IMR-90 (cell line): ENCODE measurements at regions not wholly inside any gene's neighbourhood (a gene's known extent, or its start where the extent isn't known, plus 50 kb on each side); places are given as distances from the start of the nearest gene placed in this dataset.

ENCODE experiments used
- ATAC-seq: fragments of 200-7000 bp; cut with Tn5 transposase; 2 replicates; pipeline ENCODE4 v1.9.1; 2020; ENCODE audit warnings: low read depth, mild to moderate bottlenecking, moderate library complexity
- BruUV-seq: library from RNA; stranded (reverse); fragments of 400-500 nt; replicated peaks from 2 replicates; lab custom pipeline; 2021; lab: Mats Ljungman, UMichigan
- CTCF ChIA-PET: fragments of 300-600 bp; formaldehyde crosslinking; extraction: SDS; loops from one replicate; lab custom pipeline; 2021; ENCODE audit warnings: antibody characterized with exemption; lab: Yijun Ruan, JAX
- POLR2A ChIA-PET: fragments of 300-600 bp; sonication (Branson Sonifier 250); formaldehyde crosslinking; loops from one replicate; lab custom pipeline; 2022; ENCODE audit warnings: antibody characterized with exemption; ENCODE audit not compliant: unreplicated experiment; lab: Charles Lee
- DNase-seq: peaks from one replicate; pipeline ENCODE4 v3.0.0; 2013
- H2AFZ ChIP-seq: replicated peaks from 2 replicates; pipeline ENCODE3; 2013; ENCODE audit warnings: low read length, mild to moderate bottlenecking; ENCODE audit not compliant: poor library complexity
- H2AK5ac ChIP-seq: 2 replicates; pipeline ENCODE4 v1.6.1; 2013; ENCODE audit warnings: low read depth, low read length, inconsistent platforms
- H2AK9ac ChIP-seq: replicated peaks from 2 replicates; pipeline ENCODE3; 2013; ENCODE audit warnings: mild to moderate bottlenecking, low read depth, low read length, moderate library complexity; ENCODE audit not compliant: poor library complexity
- H2BK120ac ChIP-seq: 2 replicates; pipeline ENCODE4 v1.6.1; 2013; ENCODE audit warnings: low read depth, low read length, inconsistent platforms
- H2BK15ac ChIP-seq: 3 replicates; pipeline ENCODE4 v1.6.1; 2013; ENCODE audit warnings: low read depth, low read length, inconsistent platforms
- H2BK20ac ChIP-seq: 2 replicates; pipeline ENCODE4 v1.6.1; 2013; ENCODE audit warnings: low read depth, mild to moderate bottlenecking, inconsistent platforms, low read length, moderate library complexity
- H2BK5ac ChIP-seq: 2 replicates; pipeline ENCODE4 v1.6.1; 2013; ENCODE audit warnings: mild to moderate bottlenecking, low read depth, low read length, inconsistent platforms; ENCODE audit not compliant: poor library complexity, severe bottlenecking
- H3K14ac ChIP-seq: replicated peaks from 2 replicates; pipeline ENCODE4 v1.6.1; 2013; ENCODE audit warnings: low read depth, low read length, inconsistent platforms
- H3K18ac ChIP-seq: 2 replicates; pipeline ENCODE4 v1.6.1; 2013; ENCODE audit warnings: low read depth, low read length, control low read depth
- H3K23ac ChIP-seq: 2 replicates; pipeline ENCODE4 v1.6.1; 2013; ENCODE audit warnings: low read depth, low read length, inconsistent platforms
- H3K27ac ChIP-seq: 2 replicates; pipeline ENCODE4 v1.5.1; 2013; ENCODE audit warnings: mild to moderate bottlenecking, control low read depth, low read length; ENCODE audit not compliant: insufficient read depth
- H3K27me3 ChIP-seq: 2 replicates; pipeline ENCODE4 v1.6.1; 2013; ENCODE audit warnings: low read length; ENCODE audit not compliant: control insufficient read depth, insufficient read depth
- H3K36me3 ChIP-seq: 2 replicates; pipeline ENCODE4 v1.6.1; 2013; ENCODE audit warnings: low read length, mixed read lengths; ENCODE audit not compliant: control insufficient read depth, insufficient read depth
- H3K4ac ChIP-seq: 2 replicates; pipeline ENCODE4 v1.6.1; 2013; ENCODE audit warnings: low read depth, low read length, inconsistent platforms
- H3K4me1 ChIP-seq: 2 replicates; pipeline ENCODE4 v1.6.1; 2013; ENCODE audit warnings: low read length, mixed read lengths; ENCODE audit not compliant: control insufficient read depth, insufficient read depth
- H3K4me2 ChIP-seq: 2 replicates; pipeline ENCODE4 v1.6.1; 2013; ENCODE audit warnings: low read depth, mild to moderate bottlenecking, control low read depth, low read length, moderate library complexity
- H3K4me3 ChIP-seq: 2 replicates; pipeline ENCODE4 v1.5.1; 2013; ENCODE audit warnings: low read depth, mild to moderate bottlenecking, control low read depth, low read length, moderate library complexity; ENCODE audit not compliant: insufficient read depth
- H3K56ac ChIP-seq: 2 replicates; pipeline ENCODE4 v1.6.1; 2013; ENCODE audit warnings: low read length, inconsistent platforms; ENCODE audit not compliant: insufficient read depth; ENCODE audit errors: extremely low read depth
- H3K79me1 ChIP-seq, 2 experiments: 2 replicates each; pipeline ENCODE4 v1.6.1; 2013; ENCODE audit warnings: low read length in 2 of 2, inconsistent platforms in 1 of 2, low read depth in 1 of 2
- H3K9ac ChIP-seq: 2 replicates; pipeline ENCODE4 v1.6.1; 2013; ENCODE audit warnings: low read depth, low read length, control low read depth
- H3K9me1 ChIP-seq: 2 replicates; pipeline ENCODE4 v1.6.1; 2013; ENCODE audit warnings: low read length, inconsistent platforms; ENCODE audit not compliant: insufficient read depth
- H3K9me3 ChIP-seq: 2 replicates; pipeline ENCODE4 v1.6.1; 2013; ENCODE audit warnings: low read length; ENCODE audit not compliant: control insufficient read depth, insufficient read depth
- H4K20me1 ChIP-seq: 2 replicates; pipeline ENCODE4 v1.6.1; 2013; ENCODE audit warnings: low read length, inconsistent platforms; ENCODE audit not compliant: insufficient read depth
- H4K5ac ChIP-seq: 2 replicates; pipeline ENCODE4 v1.6.1; 2013; ENCODE audit warnings: mild to moderate bottlenecking, low read depth, low read length, control low read depth
- H4K8ac ChIP-seq, 2 experiments: 2 replicates each; pipeline ENCODE4 v1.6.1; 2013; ENCODE audit warnings: low read depth in 2 of 2, low read length in 2 of 2, control low read depth in 1 of 2, inconsistent platforms in 1 of 2
- H4K91ac ChIP-seq: 2 replicates; pipeline ENCODE4 v1.6.1; 2013; ENCODE audit warnings: low read depth, low read length, inconsistent platforms; ENCODE audit not compliant: insufficient read depth
- BHLHE40 ChIP-seq: fragments of 150-350 bp; IDR thresholded peaks from 2 replicates; pipeline ENCODE4 v1.6.1; 2016; ENCODE audit warnings: mild to moderate bottlenecking, low read depth, low read length
- CEBPB ChIP-seq: IDR thresholded peaks from 2 replicates; pipeline ENCODE4 v1.6.1; 2012; ENCODE audit warnings: low read depth, low read length, improper control_type of control experiment
- CHD1 ChIP-seq: IDR thresholded peaks from 2 replicates; pipeline ENCODE4 v1.6.1; 2012; ENCODE audit warnings: low read depth, low read length, improper control_type of control experiment
- CTCF ChIP-seq: conservative IDR thresholded peaks from 2 replicates; pipeline ENCODE4 v1.5.1; 2012; ENCODE audit warnings: mild to moderate bottlenecking, low read depth, low read length, improper control_type of control experiment
- ELK1 ChIP-seq: fragments of 150-350 bp; IDR thresholded peaks from 2 replicates; pipeline ENCODE4 v1.6.1; 2016; ENCODE audit warnings: low read depth, mild to moderate bottlenecking, low read length, moderate library complexity, borderline replicate concordance
- FOS ChIP-seq: fragments of 150-350 bp; IDR thresholded peaks from 2 replicates; pipeline ENCODE4 v1.6.1; 2016; ENCODE audit warnings: low read depth, low read length
- MAFK ChIP-seq: IDR thresholded peaks from 2 replicates; pipeline ENCODE4 v1.6.1; 2012; ENCODE audit warnings: low read depth, low read length, improper control_type of control experiment
- MAZ ChIP-seq: IDR thresholded peaks from 2 replicates; pipeline ENCODE4 v1.6.1; 2012; ENCODE audit warnings: low read depth, mild to moderate bottlenecking, low read length, improper control_type of control experiment, moderate library complexity, borderline replicate concordance
- MXI1 ChIP-seq: IDR thresholded peaks from 2 replicates; pipeline ENCODE4 v1.6.1; 2012; ENCODE audit warnings: low read depth, mild to moderate bottlenecking, low read length, moderate library complexity, borderline replicate concordance
- NFE2L2 ChIP-seq: fragments of 150-350 bp; IDR thresholded peaks from 2 replicates; pipeline ENCODE4 v1.6.1; 2016; ENCODE audit warnings: low read depth, mild to moderate bottlenecking, low read length
- POLR2A ChIP-seq: IDR thresholded peaks from 2 replicates; pipeline ENCODE4 v1.6.1; 2012; ENCODE audit warnings: mild to moderate bottlenecking, low read depth, low read length
- RAD21 ChIP-seq: IDR thresholded peaks from 2 replicates; pipeline ENCODE4 v1.6.1; 2012; ENCODE audit warnings: low read length, improper control_type of control experiment
- RCOR1 ChIP-seq: IDR thresholded peaks from 2 replicates; pipeline ENCODE4 v1.6.1; 2012; ENCODE audit warnings: mild to moderate bottlenecking, low read length, improper control_type of control experiment; ENCODE audit not compliant: insufficient replicate concordance
- SMC3 ChIP-seq: fragments of 150-350 bp; IDR thresholded peaks from 2 replicates; pipeline ENCODE4 v1.6.1; 2016; ENCODE audit warnings: low read depth, mild to moderate bottlenecking, antibody characterized with exemption, low read length, moderate library complexity
- USF2 ChIP-seq: fragments of 150-350 bp; IDR thresholded peaks from 2 replicates; pipeline ENCODE4 v1.6.1; 2017; ENCODE audit warnings: mild to moderate bottlenecking, antibody characterized with exemption, low read length, low read depth
- WGBS, 2 experiments: methylation state at CpG; one replicate each; pipeline versions ENCODE4 v1.1.5 to v1.1.7; 2013; ENCODE audit warnings: missing lambda C conversion rate in 2 of 2; ENCODE audit not compliant: insufficient read length in 1 of 2; ENCODE audit errors: extremely low coverage in 2 of 2; 5-methylcytosine and 5-hydroxymethylcytosine counted together
- dilution Hi-C: fragments of 300-500 bp; cut with HindIII; formaldehyde crosslinking; loops from one replicate; pipeline ENCODE4 v1.14.3; 2018; ENCODE audit warnings: low sequenced_read_pairs; ENCODE audit not compliant: unreplicated experiment
- in situ Hi-C: fragments of 300-500 bp; cut with MboI; formaldehyde crosslinking; loops from 3 replicates; pipeline ENCODE4 v1.14.3; 2019; ENCODE audit warnings: low sequenced_read_pairs, inconsistent platforms, mixed read lengths
- intact Hi-C: fragments of 100-400 bp; cut with micrococcal nuclease; formaldehyde crosslinking; loops from 2 replicates; pipeline ENCODE4 v1.10.0; 2022

- ChIA-PET CTCF (no interaction called here), POLR2A (no interaction called here)
- H4K5ac ChIP-seq = no peak overlapping the region
- intact Hi-C loops = no loop called here
- no peak overlapping the region for H2AFZ ChIP-seq
- no peak overlapping the region for H3K4ac ChIP-seq
- in situ Hi-C loops = no loop called here
- no peak overlapping the region for H3K9ac ChIP-seq
- dilution Hi-C loops = no loop called here
- H2AK5ac ChIP-seq = no peak overlapping the region
- H2BK5ac ChIP-seq = no peak overlapping the region
- no peak overlapping the region for H3K4me2 ChIP-seq
- ATAC-seq = no peak
- H3K9me1 ChIP-seq = no peaks in the 10 kb centered on the region
- WGBS, 2 experiments = 83% methylated on average over 1 of the region's 7 CpGs; no CpG with 5 or more reads in 1 of the 2 experiments
- no peak overlapping the region for H4K91ac ChIP-seq
- no peak overlapping the region for H3K14ac ChIP-seq
- H2BK120ac ChIP-seq = no peak overlapping the region
- H3K23ac ChIP-seq = no peak overlapping the region
- no peak overlapping the region for H3K56ac ChIP-seq
- H2BK15ac ChIP-seq = no peak overlapping the region
- no peaks in the 10 kb centered on the region for H3K27me3 ChIP-seq
- no peaks in the 10 kb centered on the region for H3K36me3 ChIP-seq
- peaks cover 17% of the 10 kb centered on the region for H3K9me3 ChIP-seq
- no TSS peak for BruUV-seq
- no peak overlapping the region for H2AK9ac ChIP-seq
- H3K4me3 ChIP-seq = no peak overlapping the region
- no peak overlapping the region for H3K18ac ChIP-seq
- H3K27ac ChIP-seq = no peak overlapping the region
- no peaks in the 10 kb centered on the region for H3K4me1 ChIP-seq
- no peak overlapping the region for H4K8ac ChIP-seq
- DNase-seq = no peak
- TF ChIP-seq MXI1 = no peak
- no peak for TF ChIP-seq ELK1
- no peak for TF ChIP-seq POLR2A
- no peak for TF ChIP-seq NFE2L2
- no peak for TF ChIP-seq SMC3
- no peak for TF ChIP-seq RCOR1
- TF ChIP-seq BHLHE40 = no peak
- no peak for TF ChIP-seq USF2
- no peak for TF ChIP-seq MAFK
- no peak for TF ChIP-seq CHD1
- no peak for TF ChIP-seq MAZ
- no peak for TF ChIP-seq FOS
- TF ChIP-seq CTCF = no peak
- no peak for TF ChIP-seq RAD21
- no peak for TF ChIP-seq CEBPB
- no peaks in the 10 kb centered on the region for H3K79me1 ChIP-seq
- no peak overlapping the region for H2BK20ac ChIP-seq
- no peaks in the 10 kb centered on the region for H4K20me1 ChIP-seq
Measured at GRCh38 chr9:118751077-118751847, 618.0 kb downstream of the BRINP1 start.
